Natural killer cell (primary cell): ENCODE measurements at regions not wholly inside any gene's neighbourhood (a gene's known extent, or its start where the extent isn't known, plus 50 kb on each side); places are given as distances from the start of the nearest gene placed in this dataset.

ENCODE experiments used
- ATAC-seq, 3 donors: fragments of 150-1000 bp in 2 of 3; fragments of 200-7000 bp in 1 of 3; cut with Tn5 transposase; 1 replicate in 1 of 3; 2 replicates in 2 of 3; pipeline ENCODE4 v1.10.0; 2021; ENCODE audit warnings: mild to moderate bottlenecking in 2 of 3, moderate library complexity in 2 of 3
- DNase-seq, 2 donors: peaks; one replicate each; pipeline versions ENCODE4 v3.0.0 to v3.0.0-alpha.2; 2013 to 2021; ENCODE audit warnings: mixed read lengths in 1 of 2
- H3K27ac ChIP-seq: one replicate; pipeline ENCODE4 v1.5.1; 2013; ENCODE audit warnings: mild to moderate bottlenecking, low read length
- H3K27me3 ChIP-seq: one replicate; pipeline ENCODE4 v1.6.1; 2013; ENCODE audit warnings: low read length; ENCODE audit not compliant: control insufficient read depth, insufficient read depth
- H3K36me3 ChIP-seq: one replicate; pipeline ENCODE4 v1.6.1; 2013; ENCODE audit warnings: low read length; ENCODE audit not compliant: control insufficient read depth, insufficient read depth
- H3K4me1 ChIP-seq: one replicate; pipeline ENCODE4 v1.6.1; 2013; ENCODE audit warnings: low read length; ENCODE audit not compliant: control insufficient read depth, insufficient read depth
- H3K4me3 ChIP-seq: one replicate; pipeline ENCODE4 v1.5.1; 2013; ENCODE audit warnings: low read length
- H3K9me3 ChIP-seq: one replicate; pipeline ENCODE4 v1.6.1; 2013; ENCODE audit warnings: low read length; ENCODE audit not compliant: control insufficient read depth, insufficient read depth
- H3K27ac Mint-ChIP-seq, 2 donors: one replicate each; pipeline ENCODE4 v1.8.0; 2022; ENCODE audit warnings: mild to moderate bottlenecking in 2 of 2, mixed read lengths in 2 of 2, moderate library complexity in 1 of 2
- H3K27me3 Mint-ChIP-seq, 2 donors: one replicate each; pipeline ENCODE4 v1.8.0; 2022; ENCODE audit warnings: low read depth in 2 of 2, mixed read lengths in 2 of 2
- H3K36me3 Mint-ChIP-seq: one replicate; pipeline ENCODE4 v1.8.0; 2022; ENCODE audit warnings: mixed read lengths
- H3K4me1 Mint-ChIP-seq, 2 donors: one replicate each; pipeline ENCODE4 v1.8.0; 2022; ENCODE audit warnings: mixed read lengths in 2 of 2
- H3K4me3 Mint-ChIP-seq: one replicate; pipeline ENCODE4 v1.8.0; 2022; ENCODE audit warnings: mild to moderate bottlenecking, moderate library complexity, mixed read lengths
- H3K9me3 Mint-ChIP-seq, 2 donors: one replicate each; pipeline ENCODE4 v1.8.0; 2022; ENCODE audit warnings: mixed read lengths in 2 of 2
- CTCF ChIP-seq: fragments of 200-600 bp; IDR thresholded peaks from one replicate; pipeline ENCODE4 v1.8.0; 2022; ENCODE audit warnings: antibody characterized with exemption
- WGBS: methylation state at CpG from one replicate; pipeline ENCODE4 v1.1.7; 2013; ENCODE audit warnings: missing lambda C conversion rate; ENCODE audit not compliant: insufficient coverage; 5-methylcytosine and 5-hydroxymethylcytosine counted together
- intact Hi-C: fragments of 100-400 bp; cut with micrococcal nuclease; formaldehyde crosslinking; loops from one replicate; pipeline ENCODE4 v1.14.2; 2022

- DNase-seq (no peak), ATAC-seq (no peak)
- Histone ChIP-seq H3K4me1 (no peaks in the 10 kb centered on the region), H3K27me3 (no peaks in the 10 kb centered on the region), H3K4me3 (no peak overlapping the region), H3K36me3 (no peaks in the 10 kb centered on the region), H3K9me3 (no peaks in the 10 kb centered on the region), H3K27ac (no peak overlapping the region)
- peaks cover 5 to 11% of the 10 kb centered on the region in 2 donors for H3K27me3 Mint-ChIP-seq
- no peak overlapping the region for H3K27ac Mint-ChIP-seq
- WGBS: over 99% methylated on average over 7 of the region's 7 CpGs
- no peaks in the 10 kb centered on the region for H3K4me1 Mint-ChIP-seq
- H3K9me3 Mint-ChIP-seq: no peaks in the 10 kb centered on the region
- TF ChIP-seq CTCF: no peak
- intact Hi-C loops: no loop called here
- H3K4me3 Mint-ChIP-seq: no peak overlapping the region
- no peaks in the 10 kb centered on the region for H3K36me3 Mint-ChIP-seq
Observed at GRCh38 chr5:57009811-57010210, 57.9 kb upstream of the MIER3 start.

GRCh38 chr5:57010786-57011185 is 58.9 kb upstream of the MIER3 start:
- Mint-ChIP-seq H3K36me3 (no peaks in the 10 kb centered on the region), H3K9me3 (no peaks in the 10 kb centered on the region), H3K4me1 (no peaks in the 10 kb centered on the region), H3K27ac (no peak overlapping the region), H3K27me3 (peaks cover 5 to 11% of the 10 kb centered on the region in 2 donors), H3K4me3 (no peak overlapping the region)
- no peaks in the 10 kb centered on the region for H3K9me3 ChIP-seq
- ATAC-seq: no peak
- no peaks in the 10 kb centered on the region for H3K27me3 ChIP-seq
- no peak for TF ChIP-seq CTCF
- no peak for DNase-seq
- no peak overlapping the region for H3K27ac ChIP-seq
- intact Hi-C loops: no loop called here
- H3K4me1 ChIP-seq: no peaks in the 10 kb centered on the region
- H3K4me3 ChIP-seq: no peak overlapping the region
- no peaks in the 10 kb centered on the region for H3K36me3 ChIP-seq
- 100% methylated on average over 3 of the region's 4 CpGs for WGBS

- Histone ChIP-seq H3K4me1 (no peaks in the 10 kb centered on the region), H3K27me3 (no peaks in the 10 kb centered on the region), H3K9me3 (no peaks in the 10 kb centered on the region), H3K36me3 (no peaks in the 10 kb centered on the region), H3K27ac (no peak overlapping the region), H3K4me3 (no peak overlapping the region)
- intact Hi-C loops: no loop called here
- no peaks in the 10 kb centered on the region for H3K36me3 Mint-ChIP-seq
- no peak overlapping the region for H3K27ac Mint-ChIP-seq
- no peak overlapping the region for H3K4me3 Mint-ChIP-seq
- H3K4me1 Mint-ChIP-seq: no peaks in the 10 kb centered on the region
- DNase-seq (no peak), ATAC-seq (no peak)
- no peaks in the 10 kb centered on the region for H3K9me3 Mint-ChIP-seq
- no peak for TF ChIP-seq CTCF
- H3K27me3 Mint-ChIP-seq: peaks cover 4 to 5% of the 10 kb centered on the region in 2 donors
- 83% methylated on average over 2 of the region's 2 CpGs for WGBS
Observed at GRCh38 chr5:57012511-57012910, 60.6 kb upstream of the MIER3 start.

- Histone ChIP-seq H3K9me3 (no peaks in the 10 kb centered on the region), H3K27ac (no peak overlapping the region), H3K27me3 (no peaks in the 10 kb centered on the region), H3K36me3 (no peaks in the 10 kb centered on the region), H3K4me1 (peaks cover 2% of the 10 kb centered on the region), H3K4me3 (no peak overlapping the region)
- 0% methylated on average over 1 of the region's 3 CpGs for WGBS
- no peaks in the 10 kb centered on the region for H3K36me3 Mint-ChIP-seq
- intact Hi-C loops: no loop called here
- H3K4me1 Mint-ChIP-seq: peaks cover 9 to 11% of the 10 kb centered on the region in 2 donors
- TF ChIP-seq CTCF: no peak
- peaks cover 0 to 4% of the 10 kb centered on the region in 2 donors for H3K27me3 Mint-ChIP-seq
- DNase-seq: no peak
- no peak overlapping the region for H3K4me3 Mint-ChIP-seq
- no peaks in the 10 kb centered on the region for H3K9me3 Mint-ChIP-seq
- ATAC-seq: no peak
- no peak overlapping the region for H3K27ac Mint-ChIP-seq
Observed at GRCh38 chr5:57025961-57026360, 74.0 kb upstream of the MIER3 start.
